CD14-positive monocyte (primary cell): ENCODE measurements at regions not wholly inside any gene's neighbourhood (a gene's known extent, or its start where the extent isn't known, plus 50 kb on each side); places are given as distances from the start of the nearest gene placed in this dataset.

ENCODE experiments used
- DNase-seq, 3 donors: peaks; one replicate each; pipeline ENCODE4 v3.0.0-alpha.2; 2011 to 2022
- H2AFZ ChIP-seq: 2 replicates; pipeline ENCODE4 v1.6.0; 2012; ENCODE audit warnings: mild to moderate bottlenecking, low read depth, low read length, inconsistent platforms; ENCODE audit not compliant: insufficient read depth, poor library complexity, severe bottlenecking
- H3K27ac ChIP-seq, 2 donors: 1 replicate in 1 of 2; 2 replicates in 1 of 2; pipeline ENCODE4 v1.5.1; 2012 to 2013; ENCODE audit warnings: low read length in 2 of 2, control low read depth in 1 of 2, inconsistent platforms in 1 of 2, low read depth in 1 of 2, mild to moderate bottlenecking in 1 of 2
- H3K27me3 ChIP-seq, 2 donors: one replicate each; pipeline versions ENCODE4 v1.6.0 to v1.6.1; 2011 to 2013; ENCODE audit warnings: low read length in 2 of 2; ENCODE audit not compliant: control insufficient read depth in 2 of 2, insufficient read depth in 2 of 2
- H3K36me3 ChIP-seq, 2 donors: replicated peaks in 1 of 2; 1 replicate in 1 of 2; 2 replicates in 1 of 2; pipeline versions ENCODE4 v1.5.1 to v1.6.1; 2012 to 2013; ENCODE audit warnings: low read length in 2 of 2, control low read depth in 1 of 2, inconsistent platforms in 1 of 2, mild to moderate bottlenecking in 1 of 2; ENCODE audit not compliant: insufficient read depth in 2 of 2, control insufficient read depth in 1 of 2
- H3K4me1 ChIP-seq, 2 donors: 1 replicate in 1 of 2; 2 replicates in 1 of 2; pipeline versions ENCODE4 v1.5.1 to v1.6.1; 2012 to 2013; ENCODE audit warnings: low read length in 2 of 2, control low read depth in 1 of 2, inconsistent platforms in 1 of 2, mild to moderate bottlenecking in 1 of 2, moderate library complexity in 1 of 2; ENCODE audit not compliant: insufficient read depth in 2 of 2, control insufficient read depth in 1 of 2
- H3K4me2 ChIP-seq: replicated peaks from 2 replicates; pipeline ENCODE3; 2012; ENCODE audit warnings: low read length, moderate library complexity, mild to moderate bottlenecking; ENCODE audit not compliant: poor library complexity, severe bottlenecking; ENCODE audit errors: extremely low read depth
- H3K4me3 ChIP-seq, 3 experiments: fragments of 200-600 bp in 1 of 3; sonication (generic) in 1 of 3; replicated peaks in 1 of 3; 1 replicate in 2 of 3; 2 replicates in 1 of 3; pipeline ENCODE4 v1.5.1; 2011 to 2013; ENCODE audit warnings: low read length in 3 of 3, mild to moderate bottlenecking in 3 of 3, control low read depth in 2 of 3, low read depth in 2 of 3, inconsistent platforms in 1 of 3, moderate library complexity in 1 of 3
- H3K79me2 ChIP-seq: 2 replicates; pipeline ENCODE4 v1.6.0; 2012; ENCODE audit warnings: mild to moderate bottlenecking, control low read depth, inconsistent platforms, low read length, moderate library complexity; ENCODE audit not compliant: insufficient read depth
- H3K9ac ChIP-seq: 2 replicates; pipeline ENCODE4 v1.6.0; 2017; ENCODE audit warnings: low read length, mild to moderate bottlenecking; ENCODE audit not compliant: insufficient read depth, poor library complexity, severe bottlenecking
- H3K9me3 ChIP-seq, 2 donors: replicated peaks in 1 of 2; 1 replicate in 1 of 2; 2 replicates in 1 of 2; pipeline versions ENCODE4 v1.5.1 to v1.6.1; 2012 to 2013; ENCODE audit warnings: low read length in 2 of 2, control low read depth in 1 of 2; ENCODE audit not compliant: control insufficient read depth in 1 of 2, insufficient read depth in 1 of 2
- H4K20me1 ChIP-seq: 2 replicates; pipeline ENCODE4 v1.6.0; 2012; ENCODE audit warnings: mild to moderate bottlenecking, low read length, control low read depth, moderate library complexity; ENCODE audit not compliant: insufficient read depth
- H3K27ac Mint-ChIP-seq, 7 donors: one replicate each; pipeline ENCODE4 v1.8.0; 2020; ENCODE audit warnings: mild to moderate bottlenecking in 7 of 7, mixed read lengths in 7 of 7, moderate library complexity in 6 of 7, inconsistent platforms in 2 of 7
- H3K27me3 Mint-ChIP-seq, 3 donors: one replicate each; pipeline ENCODE4 v1.8.0; 2021 to 2022; ENCODE audit warnings: low read depth in 3 of 3, mild to moderate bottlenecking in 3 of 3, mixed read lengths in 3 of 3, moderate library complexity in 3 of 3, inconsistent platforms in 1 of 3
- H3K36me3 Mint-ChIP-seq, 2 donors: one replicate each; pipeline ENCODE4 v1.8.0; 2020; ENCODE audit warnings: mixed read lengths in 2 of 2, inconsistent platforms in 1 of 2, mild to moderate bottlenecking in 1 of 2
- H3K4me1 Mint-ChIP-seq: one replicate; pipeline ENCODE4 v1.8.0; 2020; ENCODE audit warnings: mild to moderate bottlenecking, mixed read lengths
- H3K4me3 Mint-ChIP-seq, 2 donors: one replicate each; pipeline ENCODE4 v1.8.0; 2020; ENCODE audit warnings: mild to moderate bottlenecking in 2 of 2, mixed read lengths in 2 of 2, moderate library complexity in 1 of 2
- H3K9me3 Mint-ChIP-seq, 7 donors: one replicate each; pipeline ENCODE4 v1.8.0; 2020 to 2022; ENCODE audit warnings: mixed read lengths in 7 of 7, mild to moderate bottlenecking in 6 of 7, moderate library complexity in 6 of 7, inconsistent platforms in 2 of 7
- WGBS: methylation state at CpG from one replicate; pipeline ENCODE4 v1.1.5; 2013; ENCODE audit warnings: missing lambda C conversion rate; ENCODE audit not compliant: insufficient coverage; 5-methylcytosine and 5-hydroxymethylcytosine counted together
- intact Hi-C, 2 donors: fragments of 100-400 bp; cut with micrococcal nuclease; formaldehyde crosslinking; loops; one replicate each; pipeline versions ENCODE4 v1.15.0 to v1.15.1; 2023
- TF ChIP-seq, protein P1 (sequence below): fragments of 200-600 bp; IDR thresholded peaks from one replicate; pipeline ENCODE4 v1.8.0; 2022; ENCODE audit warnings: antibody characterized with exemption, mild to moderate bottlenecking

DNA sequence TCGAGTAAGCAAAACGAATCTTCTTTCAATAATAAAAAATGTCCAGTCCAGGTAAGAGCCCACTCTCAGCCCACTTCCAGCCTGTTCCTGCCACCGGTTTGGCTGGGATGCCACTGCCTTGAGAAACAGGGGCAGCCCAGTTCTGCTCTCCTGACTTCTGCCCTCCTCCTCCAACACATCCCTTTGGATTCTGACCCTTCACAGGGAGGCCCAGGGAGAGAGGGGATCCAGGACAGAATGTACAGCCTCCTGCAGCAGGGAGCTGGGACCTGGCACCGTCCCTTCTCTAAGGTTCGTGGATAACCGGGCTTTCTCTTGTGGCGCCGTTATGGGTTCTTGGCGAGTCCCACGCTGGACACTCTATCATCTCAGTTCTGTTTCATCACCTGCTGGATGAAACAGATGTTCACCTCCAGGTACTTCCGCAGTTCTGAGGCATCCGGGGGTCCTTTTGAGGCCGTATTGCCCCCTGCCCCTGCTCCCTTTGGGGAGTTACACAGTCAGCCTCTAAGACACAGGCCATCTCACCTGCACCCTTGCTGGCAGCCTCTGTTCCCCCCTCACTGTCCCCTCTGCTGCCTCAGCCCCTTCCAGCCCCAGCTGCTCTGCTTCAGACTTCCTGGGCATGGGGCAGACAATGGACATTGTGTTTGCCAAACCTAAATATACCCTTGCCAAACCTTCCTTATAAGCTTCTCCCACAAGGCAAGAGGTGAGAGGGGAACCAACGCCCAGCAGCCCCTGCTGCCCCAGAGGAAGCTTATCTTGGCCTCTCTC, 203.8 kb upstream of the ZMIZ1 start:
- WGBS = 90% methylated on average over 13 of the region's 14 CpGs

DNA sequence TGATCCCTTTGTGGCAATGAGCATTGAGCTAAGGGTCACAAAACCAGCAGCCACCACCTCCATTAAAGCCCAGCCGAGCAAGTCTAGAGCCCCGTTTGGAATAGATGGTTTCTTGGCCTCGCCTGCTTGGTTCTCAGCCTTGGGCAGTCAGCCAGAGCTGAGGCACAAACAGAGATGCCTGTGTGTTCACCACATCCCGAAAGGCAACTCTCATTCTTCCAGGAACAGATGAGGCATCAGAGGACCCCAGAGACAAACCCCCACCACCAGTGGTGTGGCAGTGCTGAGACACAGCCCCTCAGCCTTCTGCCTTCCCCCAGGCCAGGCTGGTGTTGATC, 203.3 kb upstream of the ZMIZ1 start:
- H3K4me3 Mint-ChIP-seq = no peak overlapping the region
- WGBS = 95% methylated on average over 3 of the region's 4 CpGs

More for the DNA sequence above, 203.8 kb upstream of the ZMIZ1 start:
- H3K4me2 ChIP-seq = no peak overlapping the region
- Mint-ChIP-seq H3K4me3 (no peak overlapping the region), H3K36me3 (no peaks in the 10 kb centered on the region), H3K9me3 (no peaks in the 10 kb centered on the region), H3K27me3 (peaks cover 4 to 21% (median 13%) of the 10 kb centered on the region in 3 donors), H3K4me1 (no peaks in the 10 kb centered on the region), H3K27ac (no peak overlapping the region)
- TF ChIP-seq, protein P1, sequence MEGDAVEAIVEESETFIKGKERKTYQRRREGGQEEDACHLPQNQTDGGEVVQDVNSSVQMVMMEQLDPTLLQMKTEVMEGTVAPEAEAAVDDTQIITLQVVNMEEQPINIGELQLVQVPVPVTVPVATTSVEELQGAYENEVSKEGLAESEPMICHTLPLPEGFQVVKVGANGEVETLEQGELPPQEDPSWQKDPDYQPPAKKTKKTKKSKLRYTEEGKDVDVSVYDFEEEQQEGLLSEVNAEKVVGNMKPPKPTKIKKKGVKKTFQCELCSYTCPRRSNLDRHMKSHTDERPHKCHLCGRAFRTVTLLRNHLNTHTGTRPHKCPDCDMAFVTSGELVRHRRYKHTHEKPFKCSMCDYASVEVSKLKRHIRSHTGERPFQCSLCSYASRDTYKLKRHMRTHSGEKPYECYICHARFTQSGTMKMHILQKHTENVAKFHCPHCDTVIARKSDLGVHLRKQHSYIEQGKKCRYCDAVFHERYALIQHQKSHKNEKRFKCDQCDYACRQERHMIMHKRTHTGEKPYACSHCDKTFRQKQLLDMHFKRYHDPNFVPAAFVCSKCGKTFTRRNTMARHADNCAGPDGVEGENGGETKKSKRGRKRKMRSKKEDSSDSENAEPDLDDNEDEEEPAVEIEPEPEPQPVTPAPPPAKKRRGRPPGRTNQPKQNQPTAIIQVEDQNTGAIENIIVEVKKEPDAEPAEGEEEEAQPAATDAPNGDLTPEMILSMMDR = no peak
- intact Hi-C loops = no loop called here
- H3K4me3 ChIP-seq = no peak overlapping the region
- no peaks in the 10 kb centered on the region for H3K4me1 ChIP-seq
- H3K36me3 ChIP-seq = no peaks in the 10 kb centered on the region
- H4K20me1 ChIP-seq = no peaks in the 10 kb centered on the region
- no peak overlapping the region for H3K27ac ChIP-seq
- H3K9me3 ChIP-seq = no peaks in the 10 kb centered on the region
- H3K27me3 ChIP-seq = no peaks in the 10 kb centered on the region
- H3K9ac ChIP-seq = no peak overlapping the region
- H2AFZ ChIP-seq = no peak overlapping the region
- no peaks in the 10 kb centered on the region for H3K79me2 ChIP-seq
- DNase-seq = no peak

More for the DNA sequence above, 203.3 kb upstream of the ZMIZ1 start:
- no peak for DNase-seq
- H3K4me1 Mint-ChIP-seq = peaks cover 3% of the 10 kb centered on the region
- no peaks in the 10 kb centered on the region for H3K9me3 Mint-ChIP-seq
- Histone ChIP-seq H3K36me3 (no peaks in the 10 kb centered on the region), H3K9ac (no peak overlapping the region), H3K9me3 (no peaks in the 10 kb centered on the region), H3K4me3 (no peak overlapping the region), H3K4me2 (no peak overlapping the region), H3K27me3 (peaks cover 0 to 2% of the 10 kb centered on the region in 2 donors), H3K27ac (no peak overlapping the region), H4K20me1 (no peaks in the 10 kb centered on the region), H3K79me2 (no peaks in the 10 kb centered on the region), H3K4me1 (no peaks in the 10 kb centered on the region), H2AFZ (no peak overlapping the region)
- intact Hi-C loops = no loop called here
- TF ChIP-seq, protein P1 = no peak
- H3K36me3 Mint-ChIP-seq = no peaks in the 10 kb centered on the region
- H3K27ac Mint-ChIP-seq = peak overlapping the region in 1 of 7 donors; percentile 27
- H3K27me3 Mint-ChIP-seq = peaks cover 10 to 26% (median 11%) of the 10 kb centered on the region in 3 donors
